Stomach (tissue), 8 donors: ENCODE measurements at regions not wholly inside any gene's neighbourhood (a gene's known extent, or its start where the extent isn't known, plus 50 kb on each side); places are given as distances from the start of the nearest gene placed in this dataset.

Source experiments
- DNase-seq, 2 donors: peaks; one replicate each; pipeline versions ENCODE4 v3.0.0 to v3.0.0-alpha.2; 2013 to 2019
- H3K27ac ChIP-seq, 5 donors: fragments of 200-600 bp in 4 of 5; sonication (generic) in 4 of 5; one replicate each; pipeline ENCODE4 v1.5.1; 2013 to 2019; ENCODE audit warnings: mild to moderate bottlenecking in 1 of 5, moderate library complexity in 1 of 5
- H3K27me3 ChIP-seq, 3 donors: fragments of 200-600 bp; sonication (generic); one replicate each; pipeline ENCODE4 v1.5.1; 2017 to 2019; ENCODE audit warnings: mixed run types in 1 of 3
- H3K36me3 ChIP-seq, 4 donors: fragments of 200-600 bp; sonication (generic); 1 replicate in 3 of 4; 2 replicates in 1 of 4; pipeline ENCODE4 v1.5.1; 2016 to 2019
- H3K4me1 ChIP-seq, 4 donors: fragments of 200-600 bp; sonication (generic); one replicate each; pipeline ENCODE4 v1.5.1; 2016 to 2019
- H3K4me3 ChIP-seq, 4 donors: fragments of 200-600 bp; sonication (generic) in 3 of 4; one replicate each; pipeline ENCODE4 v1.5.1; 2016 to 2019; ENCODE audit warnings: mild to moderate bottlenecking in 1 of 4
- H3K9me3 ChIP-seq, 4 donors: fragments of 200-600 bp; sonication (generic); one replicate each; pipeline ENCODE4 v1.5.1; 2016 to 2019
- EP300 ChIP-seq: sonication (generic); formaldehyde crosslinking; IDR thresholded peaks from one replicate; pipeline ENCODE4 v1.6.1; 2017; ENCODE audit warnings: antibody characterized with exemption
- POLR2A ChIP-seq, 4 donors: fragments of 450-650 bp; IDR thresholded peaks; one replicate each; pipeline ENCODE4 v1.6.1; 2016; ENCODE audit warnings: antibody characterized with exemption in 4 of 4, control low read depth in 2 of 4, mild to moderate bottlenecking in 1 of 4, moderate library complexity in 1 of 4
- POLR2AphosphoS5 ChIP-seq, 3 donors: sonication (generic); formaldehyde crosslinking; IDR thresholded peaks; one replicate each; pipeline ENCODE4 v1.6.1; 2016; ENCODE audit warnings: antibody characterized with exemption in 3 of 3
- WGBS, 5 donors: extraction: QIAGEN DNeasy Blood & Tissue Kit in 3 of 5; methylation state at CpG; one replicate each; pipeline versions ENCODE4 v1.1.5 to v1.1.7; 2013 to 2018; 5-methylcytosine and 5-hydroxymethylcytosine counted together
- intact Hi-C: fragments of 100-400 bp; cut with DNase I; formaldehyde crosslinking; loops from one replicate; pipeline ENCODE4 v1.15.1; 2023; ENCODE audit warnings: low total_unique reads
- TF ChIP-seq, protein P1 (sequence below), 7 experiments: fragments of 450-650 bp in 4 of 7; fragments of 200-600 bp in 3 of 7; sonication (generic) in 3 of 7; IDR thresholded peaks; one replicate each; pipeline ENCODE4 v1.5.1; 2016 to 2019; ENCODE audit warnings: antibody characterized with exemption in 7 of 7, control low read depth in 2 of 7, mild to moderate bottlenecking in 1 of 7
- donor health status: healthy with polysubstance abuse.
- donor health status: Bipolar disorder and iron deficiency.
- donor health status: healthy.

DNA sequence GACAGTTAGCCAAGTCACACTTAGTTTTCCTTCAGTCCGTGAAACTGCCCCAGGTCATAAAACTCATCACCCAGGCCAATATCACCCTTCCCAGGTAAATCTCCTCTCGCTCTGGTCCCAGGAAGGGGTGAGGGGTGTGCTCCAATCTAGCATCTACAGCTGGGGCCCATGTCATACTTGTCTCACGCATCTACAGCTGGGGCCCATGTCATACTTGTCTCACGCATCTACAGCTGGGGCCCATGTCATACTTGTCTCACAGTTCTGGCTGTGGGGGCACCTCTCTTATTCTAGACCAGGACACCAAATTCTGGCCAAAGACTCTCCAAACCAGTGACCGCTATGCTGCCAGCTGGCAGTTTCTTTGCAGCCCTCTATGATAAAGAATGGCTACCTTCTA is 123.3 kb upstream of the DLGAP1 start:
- H3K36me3 ChIP-seq, result no peaks in the 10 kb centered on the region
- peaks cover 0 to 58% (median 37%) of the 10 kb centered on the region in 4 donors for H3K9me3 ChIP-seq
- no peak overlapping the region for H3K27ac ChIP-seq
- intact Hi-C loops, result no loop called here
- no peak for DNase-seq
- no peak for TF ChIP-seq EP300
- no peak for TF ChIP-seq POLR2A (IDR thresholded peaks at IDR 0.05)
- TF ChIP-seq, protein P1, sequence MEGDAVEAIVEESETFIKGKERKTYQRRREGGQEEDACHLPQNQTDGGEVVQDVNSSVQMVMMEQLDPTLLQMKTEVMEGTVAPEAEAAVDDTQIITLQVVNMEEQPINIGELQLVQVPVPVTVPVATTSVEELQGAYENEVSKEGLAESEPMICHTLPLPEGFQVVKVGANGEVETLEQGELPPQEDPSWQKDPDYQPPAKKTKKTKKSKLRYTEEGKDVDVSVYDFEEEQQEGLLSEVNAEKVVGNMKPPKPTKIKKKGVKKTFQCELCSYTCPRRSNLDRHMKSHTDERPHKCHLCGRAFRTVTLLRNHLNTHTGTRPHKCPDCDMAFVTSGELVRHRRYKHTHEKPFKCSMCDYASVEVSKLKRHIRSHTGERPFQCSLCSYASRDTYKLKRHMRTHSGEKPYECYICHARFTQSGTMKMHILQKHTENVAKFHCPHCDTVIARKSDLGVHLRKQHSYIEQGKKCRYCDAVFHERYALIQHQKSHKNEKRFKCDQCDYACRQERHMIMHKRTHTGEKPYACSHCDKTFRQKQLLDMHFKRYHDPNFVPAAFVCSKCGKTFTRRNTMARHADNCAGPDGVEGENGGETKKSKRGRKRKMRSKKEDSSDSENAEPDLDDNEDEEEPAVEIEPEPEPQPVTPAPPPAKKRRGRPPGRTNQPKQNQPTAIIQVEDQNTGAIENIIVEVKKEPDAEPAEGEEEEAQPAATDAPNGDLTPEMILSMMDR (IDR thresholded peaks at IDR 0.05), result no peak
- no peak for TF ChIP-seq POLR2AphosphoS5 (IDR thresholded peaks at IDR 0.05)
- no peak overlapping the region for H3K4me3 ChIP-seq
- no peaks in the 10 kb centered on the region for H3K4me1 ChIP-seq
- WGBS, 5 donors, result 80 to 92% (median 82%) methylated on average over 5 of the region's 5 CpGs
- no peaks in the 10 kb centered on the region for H3K27me3 ChIP-seq

DNA sequence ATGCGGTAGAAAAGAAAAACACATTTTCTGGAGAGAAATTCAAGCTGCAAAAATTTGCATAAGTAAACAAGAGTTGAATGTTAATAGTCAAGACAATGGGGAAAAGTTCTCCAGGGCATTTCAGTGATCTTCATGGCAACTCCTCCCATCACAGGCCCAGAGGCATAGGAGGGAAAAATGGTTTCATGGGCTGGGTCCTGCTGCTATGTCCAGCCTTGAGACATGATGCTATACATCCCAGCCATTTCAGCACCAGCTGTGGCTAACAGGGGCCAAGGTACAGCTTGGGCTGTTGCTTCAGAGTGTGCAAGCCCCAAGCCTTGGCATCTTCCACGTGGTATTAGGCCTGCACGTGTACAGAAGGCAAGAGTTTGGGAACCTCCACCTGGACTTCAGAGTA is 118.6 kb upstream of the DLGAP1 start:
- Histone ChIP-seq H3K4me3 (no peak overlapping the region), H3K27ac (no peak overlapping the region), H3K27me3 (no peaks in the 10 kb centered on the region), H3K36me3 (no peaks in the 10 kb centered on the region), H3K9me3 (peaks cover 0 to 60% (median 34%) of the 10 kb centered on the region in 4 donors), H3K4me1 (no peaks in the 10 kb centered on the region)
- DNase-seq, result no peak
- intact Hi-C loops, result no loop called here
- TF ChIP-seq, protein P1 (IDR thresholded peaks at IDR 0.05), result no peak
- TF ChIP-seq POLR2A (IDR thresholded peaks at IDR 0.05) (no peak), POLR2AphosphoS5 (IDR thresholded peaks at IDR 0.05) (no peak), EP300 (no peak)
- WGBS, 5 donors, result 61 to 80% (median 73%) methylated on average over 3 of the region's 3 CpGs

DNA sequence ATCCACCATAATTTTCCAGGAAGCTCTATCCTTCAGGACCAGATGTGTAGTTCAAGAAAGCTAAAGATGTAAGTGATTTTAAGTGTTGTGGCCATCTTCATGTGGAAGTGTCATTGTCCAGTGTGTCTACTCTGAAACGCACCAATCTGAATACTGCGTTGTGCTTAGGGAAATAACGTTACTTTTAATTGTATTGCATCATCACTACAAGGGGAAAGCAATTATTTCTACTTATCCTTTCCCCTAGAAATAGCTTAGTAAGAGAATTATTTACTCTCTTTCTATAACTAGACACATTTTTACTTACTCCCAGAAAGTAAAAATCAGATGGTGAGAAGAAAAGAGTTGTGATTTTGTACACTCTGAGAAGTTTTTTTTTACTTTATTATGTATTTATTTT is 102.4 kb upstream of the DLGAP1 start:
- Histone ChIP-seq H3K4me1 (no peaks in the 10 kb centered on the region), H3K27me3 (no peaks in the 10 kb centered on the region), H3K36me3 (no peaks in the 10 kb centered on the region), H3K9me3 (peaks cover 0 to 24% (median 0%) of the 10 kb centered on the region in 4 donors), H3K4me3 (no peak overlapping the region), H3K27ac (no peak overlapping the region)
- TF ChIP-seq, protein P1 (IDR thresholded peaks at IDR 0.05), result no peak
- intact Hi-C loops, result no loop called here
- WGBS, 5 donors, result 85 to 94% (median 92%) methylated on average over 3 of the region's 3 CpGs
- DNase-seq, result no peak

DNA sequence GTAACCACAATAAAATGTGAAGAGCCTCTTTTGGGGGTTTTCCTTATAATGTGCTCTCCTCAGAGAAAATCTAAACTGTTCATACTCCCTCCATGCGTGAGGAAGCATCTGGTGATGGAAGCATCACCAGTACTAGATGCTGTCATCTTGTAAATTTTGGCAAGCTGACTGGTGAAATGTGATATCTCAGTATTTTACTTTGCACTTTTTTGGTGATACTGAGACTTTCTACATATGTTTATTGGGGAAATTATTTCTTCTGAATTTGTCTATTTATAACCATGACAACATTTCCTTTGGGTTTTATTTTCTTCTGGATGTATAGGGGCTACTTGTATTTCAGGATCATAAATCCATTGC is 95.9 kb upstream of the DLGAP1 start:
- intact Hi-C loops, result no loop called here
- Histone ChIP-seq H3K36me3 (no peaks in the 10 kb centered on the region), H3K27ac (no peak overlapping the region), H3K4me3 (no peak overlapping the region), H3K4me1 (no peaks in the 10 kb centered on the region), H3K27me3 (no peaks in the 10 kb centered on the region), H3K9me3 (peaks cover 0 to 15% (median 0%) of the 10 kb centered on the region in 4 donors)
- 55 to 75% (median 70%) methylated on average over 1 of the region's 1 CpG for WGBS, 5 donors
- no peak for TF ChIP-seq EP300
- TF ChIP-seq POLR2A (IDR thresholded peaks at IDR 0.05), result no peak
- TF ChIP-seq, protein P1 (IDR thresholded peaks at IDR 0.05), result no peak
- no peak for TF ChIP-seq POLR2AphosphoS5 (IDR thresholded peaks at IDR 0.05)
- no peak for DNase-seq
